Mesenchymal stem cell (in vitro differentiated cells and primary cell): ENCODE measurements at regions not wholly inside any gene's neighbourhood (a gene's known extent, or its start where the extent isn't known, plus 50 kb on each side); places are given as distances from the start of the nearest gene placed in this dataset.

Experiments
- DNase-seq: peaks from one replicate; pipeline ENCODE4 v3.0.0-alpha.2; 2013
- H2AFZ ChIP-seq: one replicate; pipeline ENCODE4 v1.6.1; 2013; ENCODE audit warnings: low read depth, mild to moderate bottlenecking, control low read depth, inconsistent platforms, low read length, moderate library complexity
- H2AK5ac ChIP-seq: 2 replicates; pipeline ENCODE4 v1.6.1; 2013; ENCODE audit warnings: low read length, moderate library complexity, mild to moderate bottlenecking, inconsistent platforms; ENCODE audit not compliant: severe bottlenecking
- H2BK120ac ChIP-seq: one replicate; pipeline ENCODE4 v1.6.1; 2013; ENCODE audit warnings: low read depth, mild to moderate bottlenecking, inconsistent platforms, low read length, moderate library complexity
- H2BK12ac ChIP-seq, 2 experiments: one replicate each; pipeline ENCODE4 v1.6.1; 2013; ENCODE audit warnings: inconsistent platforms in 2 of 2, low read length in 2 of 2, mild to moderate bottlenecking in 2 of 2, moderate library complexity in 2 of 2, control low read depth in 1 of 2
- H2BK15ac ChIP-seq: one replicate; pipeline ENCODE4 v1.6.1; 2013; ENCODE audit warnings: mild to moderate bottlenecking, low read depth, inconsistent platforms; ENCODE audit not compliant: poor library complexity, severe bottlenecking
- H2BK5ac ChIP-seq: 2 replicates; pipeline ENCODE4 v1.6.1; 2013; ENCODE audit warnings: low read depth, mild to moderate bottlenecking, low read length, control low read depth, inconsistent platforms; ENCODE audit not compliant: poor library complexity, severe bottlenecking
- H3K14ac ChIP-seq, 2 experiments: one replicate each; pipeline ENCODE4 v1.6.1; 2013; ENCODE audit warnings: inconsistent platforms in 2 of 2, low read length in 2 of 2, control low read depth in 1 of 2, mild to moderate bottlenecking in 1 of 2, moderate library complexity in 1 of 2
- H3K18ac ChIP-seq, 2 experiments: one replicate each; pipeline ENCODE4 v1.6.1; 2013; ENCODE audit warnings: inconsistent platforms in 2 of 2, low read length in 2 of 2, control low read depth in 1 of 2, low read depth in 1 of 2, mild to moderate bottlenecking in 1 of 2
- H3K23ac ChIP-seq, 2 experiments: one replicate each; pipeline ENCODE4 v1.6.1; 2013; ENCODE audit warnings: inconsistent platforms in 2 of 2, low read length in 2 of 2, mild to moderate bottlenecking in 2 of 2, moderate library complexity in 2 of 2, control low read depth in 1 of 2
- H3K27ac ChIP-seq: 2 replicates; pipeline ENCODE4 v1.5.1; 2013; ENCODE audit warnings: mild to moderate bottlenecking, moderate library complexity, low read length, control low read depth, inconsistent platforms; ENCODE audit not compliant: poor library complexity, severe bottlenecking
- H3K27me3 ChIP-seq, 2 experiments: 2 replicates each; pipeline versions ENCODE4 v1.6.1 to v1.7.0; 2013; ENCODE audit warnings: low read length in 2 of 2, mild to moderate bottlenecking in 2 of 2, moderate library complexity in 2 of 2, control low read depth in 1 of 2, inconsistent platforms in 1 of 2; ENCODE audit not compliant: control insufficient read depth in 1 of 2, insufficient read depth in 1 of 2
- H3K36me3 ChIP-seq, 2 experiments: 2 replicates each; pipeline versions ENCODE4 v1.6.1 to v1.7.0; 2013; ENCODE audit warnings: low read length in 2 of 2, control low read depth in 1 of 2, inconsistent platforms in 1 of 2, low read depth in 1 of 2, mild to moderate bottlenecking in 1 of 2; ENCODE audit not compliant: insufficient read depth in 2 of 2, control insufficient read depth in 1 of 2
- H3K4ac ChIP-seq, 2 experiments: one replicate each; pipeline ENCODE4 v1.6.1; 2013; ENCODE audit warnings: inconsistent platforms in 2 of 2, low read length in 2 of 2, mild to moderate bottlenecking in 2 of 2, moderate library complexity in 2 of 2, control low read depth in 1 of 2, low read depth in 1 of 2
- H3K4me1 ChIP-seq: 2 replicates; pipeline ENCODE4 v1.6.1; 2013; ENCODE audit warnings: low read depth, low read length, control low read depth; ENCODE audit not compliant: control insufficient read depth, insufficient read depth
- H3K4me2 ChIP-seq: 2 replicates; pipeline ENCODE4 v1.6.1; 2013; ENCODE audit warnings: low read length, mild to moderate bottlenecking, inconsistent platforms; ENCODE audit not compliant: poor library complexity, severe bottlenecking
- H3K4me3 ChIP-seq, 2 experiments: 2 replicates each; pipeline versions ENCODE4 v1.5.1 to v1.7.0; 2013; ENCODE audit warnings: low read length in 2 of 2, mild to moderate bottlenecking in 2 of 2, control low read depth in 1 of 2, low read depth in 1 of 2; ENCODE audit not compliant: insufficient read depth in 1 of 2
- H3K79me1 ChIP-seq: replicated peaks from 2 replicates; pipeline ENCODE4 v1.6.1; 2013; ENCODE audit warnings: mild to moderate bottlenecking, control low read depth, low read length, inconsistent platforms; ENCODE audit not compliant: poor library complexity, severe bottlenecking
- H3K9ac ChIP-seq: 2 replicates; pipeline ENCODE4 v1.7.0; 2013; ENCODE audit warnings: mild to moderate bottlenecking, low read length, moderate library complexity
- H3K9me3 ChIP-seq: 2 replicates; pipeline ENCODE4 v1.7.0; 2013; ENCODE audit warnings: mild to moderate bottlenecking, low read length; ENCODE audit not compliant: control insufficient read depth
- H4K8ac ChIP-seq: one replicate; pipeline ENCODE4 v1.6.1; 2013; ENCODE audit warnings: inconsistent platforms, mild to moderate bottlenecking, low read length, moderate library complexity
- H4K91ac ChIP-seq: one replicate; pipeline ENCODE4 v1.6.1; 2013; ENCODE audit warnings: mild to moderate bottlenecking, low read length, inconsistent platforms
- WGBS: methylation state at CpG from one replicate; pipeline ENCODE4 v1.1.7; 2013; ENCODE audit warnings: mixed read lengths; 5-methylcytosine and 5-hydroxymethylcytosine counted together

DNA sequence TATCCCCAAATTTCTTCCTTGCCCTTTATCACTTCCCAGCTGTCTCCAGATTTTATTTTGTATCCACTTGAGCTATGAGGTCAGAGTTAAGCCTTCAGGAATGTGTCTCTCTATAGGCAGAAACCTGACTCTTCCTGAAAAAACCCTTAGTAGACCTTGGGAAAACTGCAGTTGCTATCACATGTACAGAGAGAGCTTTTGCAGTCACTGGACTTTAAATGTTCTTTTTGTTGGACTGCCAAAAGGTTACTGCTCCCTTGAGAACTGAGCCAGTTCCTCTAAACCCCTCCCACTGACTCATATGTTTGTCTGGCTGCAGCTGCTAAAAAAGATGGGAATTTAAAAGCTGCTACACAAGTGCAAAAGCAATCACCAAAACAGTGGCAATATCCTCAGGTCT, 169.1 kb upstream of the CCDC54 start:
- H2AFZ ChIP-seq = no peak overlapping the region
- no peak overlapping the region for H3K14ac ChIP-seq
- no peak overlapping the region for H3K23ac ChIP-seq
- peak overlapping the region in 1 of 2 experiments; percentile 60 for H3K4me3 ChIP-seq
- H2BK120ac ChIP-seq = no peak overlapping the region
- peak; percentile 99 for DNase-seq
- no peak overlapping the region for H3K18ac ChIP-seq
- H2BK5ac ChIP-seq = no peak overlapping the region
- H3K9me3 ChIP-seq = no peaks in the 10 kb centered on the region
- peak overlapping the region; percentile 53 for H3K27ac ChIP-seq
- H2BK15ac ChIP-seq = no peak overlapping the region
- no peak overlapping the region for H2BK12ac ChIP-seq
- peak overlapping the region; percentile 48 for H3K9ac ChIP-seq
- no peak overlapping the region for H3K4me2 ChIP-seq
- H3K4me1 ChIP-seq = peaks cover 2% of the 10 kb centered on the region
- no peak overlapping the region for H4K91ac ChIP-seq
- no peaks in the 10 kb centered on the region for H3K79me1 ChIP-seq
- no peaks in the 10 kb centered on the region for H3K27me3 ChIP-seq
- H4K8ac ChIP-seq = no peak overlapping the region
- H3K36me3 ChIP-seq = no peaks in the 10 kb centered on the region
- H2AK5ac ChIP-seq = no peak overlapping the region
- no peak overlapping the region for H3K4ac ChIP-seq

DNA sequence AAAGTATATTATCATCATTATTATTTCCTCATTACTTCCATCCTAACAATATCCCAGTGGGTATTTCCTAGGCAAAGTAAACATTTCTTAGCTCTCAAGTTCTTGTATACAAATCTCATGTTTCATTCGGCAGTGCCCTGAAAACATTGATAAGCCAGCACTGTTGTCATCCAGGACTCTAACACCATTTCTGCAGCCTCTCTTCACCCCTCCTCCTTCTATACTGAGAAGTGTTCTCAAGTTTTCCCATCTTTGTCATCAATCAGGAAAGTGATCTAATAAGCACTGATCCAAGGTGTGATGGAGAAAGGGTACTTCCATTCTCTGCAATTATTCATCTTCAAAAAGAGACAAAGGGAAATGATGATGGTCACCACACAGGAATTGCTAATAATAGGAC, 168.4 kb upstream of the CCDC54 start:
- H3K9ac ChIP-seq = peak overlapping the region; percentile 4
- no peak overlapping the region for H4K91ac ChIP-seq
- H4K8ac ChIP-seq = no peak overlapping the region
- WGBS = 0% methylated on average over 1 of the region's 1 CpG
- no peaks in the 10 kb centered on the region for H3K9me3 ChIP-seq
- H3K23ac ChIP-seq = no peak overlapping the region
- H3K4me3 ChIP-seq = peak overlapping the region in 1 of 2 experiments; percentile 60
- no peak overlapping the region for H2AFZ ChIP-seq
- H3K27me3 ChIP-seq = no peaks in the 10 kb centered on the region
- no peaks in the 10 kb centered on the region for H3K36me3 ChIP-seq
- peaks cover 2% of the 10 kb centered on the region for H3K4me1 ChIP-seq
- no peak overlapping the region for H2BK12ac ChIP-seq
- no peak overlapping the region for H2AK5ac ChIP-seq
- H2BK5ac ChIP-seq = no peak overlapping the region
- no peak overlapping the region for H3K14ac ChIP-seq
- DNase-seq = peak; percentile 77
- H3K18ac ChIP-seq = peak overlapping the region in 1 of 2 experiments; percentile 54
- no peaks in the 10 kb centered on the region for H3K79me1 ChIP-seq
- H3K27ac ChIP-seq = no peak overlapping the region
- H3K4me2 ChIP-seq = no peak overlapping the region
- H2BK15ac ChIP-seq = no peak overlapping the region
- no peak overlapping the region for H3K4ac ChIP-seq
- no peak overlapping the region for H2BK120ac ChIP-seq

DNA sequence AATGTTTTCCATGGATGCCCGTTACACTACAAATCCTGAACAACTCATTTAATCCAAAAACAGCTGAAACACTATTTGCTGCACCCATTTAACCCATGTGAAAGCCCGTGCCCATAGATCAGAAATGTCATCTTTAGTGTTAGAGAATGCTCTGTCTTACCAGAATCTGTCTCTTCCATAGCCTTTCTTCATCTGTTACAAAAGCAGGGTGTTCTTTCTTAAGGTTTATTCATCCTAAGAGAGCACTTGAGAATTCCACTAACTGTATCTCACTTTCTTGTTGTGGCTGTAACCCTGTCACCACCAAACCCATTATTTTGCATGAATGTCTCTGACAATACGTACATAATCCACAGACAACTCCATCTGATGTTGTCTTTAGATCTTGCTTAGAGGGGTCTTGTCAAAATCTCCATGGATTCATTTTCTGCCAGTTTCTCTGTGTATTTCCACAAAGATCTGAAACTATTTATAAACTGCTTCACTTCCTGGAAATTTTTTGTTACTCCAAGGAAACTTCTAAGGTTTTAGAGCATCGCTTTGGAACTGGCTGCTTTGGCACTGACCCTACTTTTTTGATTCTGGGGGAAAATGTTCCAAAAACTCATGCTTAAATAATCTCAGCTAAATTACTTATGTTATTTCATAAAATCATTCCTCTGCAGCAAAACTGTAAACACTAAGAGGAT, 167.8 kb upstream of the CCDC54 start:
- peak; percentile 66 for DNase-seq

DNA sequence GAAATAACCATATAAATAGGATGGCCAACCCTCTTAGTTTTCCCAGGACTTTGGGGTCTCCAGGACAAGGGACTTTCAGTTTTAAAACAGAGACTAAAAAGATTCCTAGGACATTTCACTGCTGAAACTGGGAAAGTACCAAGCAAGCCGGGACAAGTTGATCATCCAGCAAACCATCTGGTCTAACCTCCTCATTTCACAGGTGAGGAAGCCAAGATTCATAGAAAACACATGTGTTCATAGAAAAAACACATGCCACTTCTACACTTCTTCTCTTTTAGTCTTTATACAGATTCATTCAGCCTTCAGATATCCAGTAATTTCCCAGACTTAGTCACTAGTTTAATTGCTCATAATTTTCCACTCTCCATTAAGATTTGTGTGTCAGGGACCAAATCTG, 165.6 kb upstream of the CCDC54 start:
- WGBS = 100% methylated on average over 1 of the region's 1 CpG
- H3K9me3 ChIP-seq = no peaks in the 10 kb centered on the region
- H3K4ac ChIP-seq = no peak overlapping the region
- peaks cover 2% of the 10 kb centered on the region for H3K4me1 ChIP-seq
- H3K36me3 ChIP-seq = no peaks in the 10 kb centered on the region
- no peak overlapping the region for H2BK15ac ChIP-seq
- no peak overlapping the region for H4K91ac ChIP-seq
- no peak overlapping the region for H3K18ac ChIP-seq
- H3K4me3 ChIP-seq = no peak overlapping the region
- no peak overlapping the region for H2AK5ac ChIP-seq
- no peak overlapping the region for H2AFZ ChIP-seq
- no peak overlapping the region for H3K27ac ChIP-seq
- no peak overlapping the region for H4K8ac ChIP-seq
- H3K9ac ChIP-seq = no peak overlapping the region
- H3K79me1 ChIP-seq = no peaks in the 10 kb centered on the region
- no peak overlapping the region for H3K23ac ChIP-seq
- H2BK120ac ChIP-seq = no peak overlapping the region
- no peak overlapping the region for H3K4me2 ChIP-seq
- peak; percentile 16 for DNase-seq
- H2BK12ac ChIP-seq = no peak overlapping the region
- H3K27me3 ChIP-seq = no peaks in the 10 kb centered on the region
- no peak overlapping the region for H2BK5ac ChIP-seq
- H3K14ac ChIP-seq = no peak overlapping the region

More for the DNA sequence above, 167.8 kb upstream of the CCDC54 start:
- Histone ChIP-seq H2AK5ac (no peak overlapping the region), H3K9me3 (no peaks in the 10 kb centered on the region), H3K27ac (no peak overlapping the region), H4K8ac (no peak overlapping the region), H3K23ac (no peak overlapping the region), H3K4me2 (no peak overlapping the region), H3K79me1 (no peaks in the 10 kb centered on the region), H3K4me1 (peaks cover 2% of the 10 kb centered on the region), H3K4ac (peak overlapping the region in 1 of 2 experiments; percentile 70), H3K4me3 (peak overlapping the region in 1 of 2 experiments; percentile 60), H2BK5ac (no peak overlapping the region), H2BK12ac (no peak overlapping the region), H3K14ac (no peak overlapping the region), H4K91ac (no peak overlapping the region), H3K27me3 (no peaks in the 10 kb centered on the region), H3K9ac (peak overlapping the region; percentile 4), H2AFZ (no peak overlapping the region), H2BK15ac (no peak overlapping the region), H3K36me3 (no peaks in the 10 kb centered on the region), H3K18ac (peak overlapping the region in 1 of 2 experiments; percentile 70), H2BK120ac (peak overlapping the region; percentile 19)
- 57% methylated on average over 3 of the region's 4 CpGs for WGBS
